PC-3 (cell line): ENCODE measurements at regions not wholly inside any gene's neighbourhood (a gene's known extent, or its start where the extent isn't known, plus 50 kb on each side); places are given as distances from the start of the nearest gene placed in this dataset.

Experiments
- ATAC-seq: fragments of 200-7000 bp; cut with Tn5 transposase; 2 replicates; pipeline ENCODE4 v1.9.1; 2020; ENCODE audit warnings: mild to moderate bottlenecking, moderate library complexity
- BruUV-seq: library from RNA; stranded (reverse); fragments of 400-500 nt; replicated peaks from 2 replicates; lab custom pipeline; 2021; lab: Mats Ljungman, UMichigan
- CTCF ChIA-PET: fragments of 300-600 bp; sonication (Branson Sonifier 250); formaldehyde crosslinking; loops from one replicate; lab custom pipeline; 2022; ENCODE audit warnings: antibody characterized with exemption; lab: Charles Lee
- POLR2A ChIA-PET: fragments of 300-600 bp; sonication (Branson Sonifier 250); formaldehyde crosslinking; loops from one replicate; lab custom pipeline; 2022; ENCODE audit warnings: antibody characterized with exemption; ENCODE audit not compliant: unreplicated experiment; lab: Charles Lee
- DNase-seq: peaks from one replicate; pipeline ENCODE4 v3.0.0-alpha.2; 2015
- H2AFZ ChIP-seq: fragments of 300-600 bp; sonication (generic); 2 replicates; pipeline ENCODE4 v1.6.0; 2016; ENCODE audit warnings: antibody characterized with exemption, low read length
- H3F3A ChIP-seq: fragments of 300-600 bp; sonication (generic); one replicate; pipeline ENCODE4 v1.6.0; 2017; ENCODE audit warnings: antibody characterized with exemption, low read length, control low read depth, mild to moderate bottlenecking; ENCODE audit not compliant: unreplicated experiment
- H3K27ac ChIP-seq: fragments of 300-600 bp; sonication (generic); 2 replicates; pipeline ENCODE4 v1.5.1; 2016; ENCODE audit warnings: mild to moderate bottlenecking, low read length
- H3K27me3 ChIP-seq: fragments of 300-600 bp; sonication (generic); 2 replicates; pipeline ENCODE4 v1.6.1; 2016; ENCODE audit warnings: low read length, mixed read lengths
- H3K36me3 ChIP-seq: fragments of 300-600 bp; sonication (generic); 2 replicates; pipeline ENCODE4 v1.6.1; 2016; ENCODE audit warnings: low read depth, mixed run types, low read length, mixed read lengths
- H3K4me1 ChIP-seq: fragments of 300-600 bp; sonication (generic); 2 replicates; pipeline ENCODE4 v1.5.1; 2016; ENCODE audit warnings: low read length; ENCODE audit not compliant: insufficient read depth
- H3K4me2 ChIP-seq: fragments of 300-600 bp; sonication (generic); 2 replicates; pipeline ENCODE4 v1.6.0; 2016; ENCODE audit warnings: low read length
- H3K4me3 ChIP-seq: fragments of 300-600 bp; sonication (generic); 2 replicates; pipeline ENCODE4 v1.5.1; 2016; ENCODE audit warnings: mild to moderate bottlenecking, low read length, mixed read lengths
- H3K79me2 ChIP-seq: fragments of 300-600 bp; sonication (generic); 2 replicates; pipeline ENCODE4 v1.6.1; 2017; ENCODE audit warnings: low read length, mixed read lengths
- H3K9ac ChIP-seq: fragments of 300-600 bp; sonication (generic); 2 replicates; pipeline ENCODE4 v1.6.0; 2016; ENCODE audit warnings: mild to moderate bottlenecking, low read length
- H3K9me2 ChIP-seq: fragments of 300-600 bp; sonication (generic); replicated peaks from 2 replicates; pipeline ENCODE4 v1.6.1; 2016; ENCODE audit warnings: mixed run types, low read length, mixed read lengths
- H3K9me3 ChIP-seq: fragments of 300-600 bp; sonication (generic); 2 replicates; pipeline ENCODE4 v1.6.1; 2016; ENCODE audit warnings: low read length, mixed read lengths
- H4K20me1 ChIP-seq: fragments of 300-600 bp; sonication (generic); 2 replicates; pipeline ENCODE4 v1.6.1; 2016; ENCODE audit warnings: low read length, mixed read lengths
- CTCF ChIP-seq: fragments of 300-600 bp; sonication (generic); conservative IDR thresholded peaks from 2 replicates; pipeline ENCODE4 v1.5.1; 2017; ENCODE audit warnings: antibody characterized with exemption, low read depth, mild to moderate bottlenecking, low read length
- EZH2 ChIP-seq: fragments of 300-600 bp; sonication (generic); IDR thresholded peaks from one replicate; pipeline ENCODE4 v1.6.1; 2017; ENCODE audit warnings: antibody characterized with exemption, mild to moderate bottlenecking, low read length; ENCODE audit not compliant: unreplicated experiment
- EZH2phosphoT487 ChIP-seq: fragments of 300-600 bp; sonication (generic); IDR thresholded peaks from 2 replicates; pipeline ENCODE4 v1.6.1; 2018; ENCODE audit warnings: mild to moderate bottlenecking, antibody characterized with exemption, low read length, borderline replicate concordance
- intact Hi-C: fragments of 100-400 bp; cut with micrococcal nuclease; formaldehyde crosslinking; loops from 2 replicates; pipeline ENCODE4 v1.9.0; 2023

- intact Hi-C loops, result no loop called here
- no peak for ATAC-seq
- no TSS peak for BruUV-seq
These were observed 63.8 kb upstream of the S1PR3 start for GRCh38 chr9:88927510-88927909.

GRCh38 chr9:88930716-88931115, 60.6 kb upstream of the S1PR3 start:
- intact Hi-C loops, result no loop called here
- ATAC-seq (no peak), DNase-seq (no peak)
- Histone ChIP-seq H3K79me2 (no peaks in the 10 kb centered on the region), H3K9me3 (no peaks in the 10 kb centered on the region), H3K4me2 (no peak overlapping the region), H3K27me3 (no peaks in the 10 kb centered on the region), H3F3A (no peaks in the 10 kb centered on the region), H2AFZ (no peak overlapping the region), H3K9me2 (no peaks in the 10 kb centered on the region), H3K27ac (no peak overlapping the region), H3K36me3 (no peaks in the 10 kb centered on the region), H3K9ac (no peak overlapping the region), H4K20me1 (no peaks in the 10 kb centered on the region), H3K4me1 (no peaks in the 10 kb centered on the region), H3K4me3 (no peak overlapping the region)
- BruUV-seq, result no TSS peak
- ChIA-PET CTCF (no interaction called here), POLR2A (no interaction called here)
- TF ChIP-seq CTCF, result no peak

More at GRCh38 chr9:88927510-88927909, 63.8 kb upstream of the S1PR3 start:
- no peak overlapping the region for H3K9ac ChIP-seq
- H3K36me3 ChIP-seq, result no peaks in the 10 kb centered on the region
- no peak overlapping the region for H3K27ac ChIP-seq
- CTCF ChIA-PET, result no interaction called here
- H4K20me1 ChIP-seq, result no peaks in the 10 kb centered on the region
- H3K4me2 ChIP-seq, result no peak overlapping the region
- H3K9me3 ChIP-seq, result no peaks in the 10 kb centered on the region
- no peaks in the 10 kb centered on the region for H3K9me2 ChIP-seq
- no peak overlapping the region for H3K4me3 ChIP-seq
- H3K27me3 ChIP-seq, result no peaks in the 10 kb centered on the region
- TF ChIP-seq CTCF, result no peak
- no peak for TF ChIP-seq EZH2
- TF ChIP-seq EZH2phosphoT487, result no peak
- H3F3A ChIP-seq, result no peaks in the 10 kb centered on the region
- H3K79me2 ChIP-seq, result no peaks in the 10 kb centered on the region
- POLR2A ChIA-PET, result no interaction called here
- no peaks in the 10 kb centered on the region for H3K4me1 ChIP-seq
- no peak overlapping the region for H2AFZ ChIP-seq
- no peak for DNase-seq

- TF ChIP-seq EZH2 (no peak), EZH2phosphoT487 (no peak), CTCF (no peak)
- Histone ChIP-seq H3K4me1 (peaks cover under 1% of the 10 kb centered on the region; the same call in 1 of the 2 replicates), H3K36me3 (no peaks in the 10 kb centered on the region), H4K20me1 (no peaks in the 10 kb centered on the region), H3K79me2 (no peaks in the 10 kb centered on the region), H3K4me2 (no peak overlapping the region), H3K9me2 (no peaks in the 10 kb centered on the region), H2AFZ (no peak overlapping the region), H3K27ac (no peak overlapping the region), H3K9ac (no peak overlapping the region), H3K27me3 (no peaks in the 10 kb centered on the region), H3F3A (no peaks in the 10 kb centered on the region), H3K4me3 (no peak overlapping the region), H3K9me3 (no peaks in the 10 kb centered on the region)
- DNase-seq (no peak), ATAC-seq (no peak)
- intact Hi-C loops, result no loop called here
- BruUV-seq, result no TSS peak
- POLR2A ChIA-PET, result no interaction called here
- CTCF ChIA-PET, result no interaction called here
These were observed 58.5 kb upstream of the S1PR3 start for GRCh38 chr9:88932766-88933165.
